Fibroblast of lung (primary cell): ENCODE measurements at regions not wholly inside any gene's neighbourhood (a gene's known extent, or its start where the extent isn't known, plus 50 kb on each side); places are given as distances from the start of the nearest gene placed in this dataset.

Experiments used
- EZH2 ChIP-seq: IDR thresholded peaks from 2 replicates; pipeline ENCODE4 v1.5.1; 2012; ENCODE audit warnings: low read length, control low read depth, mild to moderate bottlenecking; ENCODE audit errors: missing control alignments
- TF ChIP-seq, protein P1 (sequence below), 2 donors: IDR thresholded peaks in 1 of 2; conservative IDR thresholded peaks in 1 of 2; 1 replicate in 1 of 2; 2 replicates in 1 of 2; pipeline ENCODE4 v1.5.1; 2011 to 2012; ENCODE audit warnings: low read length in 2 of 2, control low read depth in 1 of 2, inconsistent platforms in 1 of 2, low read depth in 1 of 2, mild to moderate bottlenecking in 1 of 2

DNA sequence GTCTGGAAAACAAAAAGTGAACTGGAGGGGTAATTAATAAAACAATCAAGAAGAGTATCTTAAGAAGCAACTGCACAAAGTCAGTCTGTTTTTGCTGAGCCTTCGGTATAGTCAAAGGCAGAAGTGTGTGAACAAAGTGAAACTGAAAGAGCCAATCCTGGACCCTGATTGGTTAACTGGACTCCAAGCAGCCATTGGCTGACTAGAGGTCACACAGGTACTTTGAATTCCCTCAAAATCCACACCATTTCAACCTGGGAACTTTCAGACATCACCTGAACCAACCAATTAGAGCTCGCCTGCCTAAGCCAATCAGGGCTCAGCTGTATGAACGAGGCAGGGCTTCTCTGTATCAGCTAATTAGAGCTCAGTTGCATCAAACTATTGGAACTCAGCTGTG, 286.7 kb downstream of the TLE4 start:
- TF ChIP-seq, protein P1, sequence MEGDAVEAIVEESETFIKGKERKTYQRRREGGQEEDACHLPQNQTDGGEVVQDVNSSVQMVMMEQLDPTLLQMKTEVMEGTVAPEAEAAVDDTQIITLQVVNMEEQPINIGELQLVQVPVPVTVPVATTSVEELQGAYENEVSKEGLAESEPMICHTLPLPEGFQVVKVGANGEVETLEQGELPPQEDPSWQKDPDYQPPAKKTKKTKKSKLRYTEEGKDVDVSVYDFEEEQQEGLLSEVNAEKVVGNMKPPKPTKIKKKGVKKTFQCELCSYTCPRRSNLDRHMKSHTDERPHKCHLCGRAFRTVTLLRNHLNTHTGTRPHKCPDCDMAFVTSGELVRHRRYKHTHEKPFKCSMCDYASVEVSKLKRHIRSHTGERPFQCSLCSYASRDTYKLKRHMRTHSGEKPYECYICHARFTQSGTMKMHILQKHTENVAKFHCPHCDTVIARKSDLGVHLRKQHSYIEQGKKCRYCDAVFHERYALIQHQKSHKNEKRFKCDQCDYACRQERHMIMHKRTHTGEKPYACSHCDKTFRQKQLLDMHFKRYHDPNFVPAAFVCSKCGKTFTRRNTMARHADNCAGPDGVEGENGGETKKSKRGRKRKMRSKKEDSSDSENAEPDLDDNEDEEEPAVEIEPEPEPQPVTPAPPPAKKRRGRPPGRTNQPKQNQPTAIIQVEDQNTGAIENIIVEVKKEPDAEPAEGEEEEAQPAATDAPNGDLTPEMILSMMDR (conservative IDR thresholded peaks at IDR 0.05 in 1 of 2, IDR thresholded peaks at IDR 0.05 in 1 of 2; ENCODE audit: low read depth in 1 of 2, low read length in 2 of 2), result no peak
- TF ChIP-seq EZH2, result no peak
